ENCODE measurements at regions not wholly inside any gene's neighbourhood (a gene's known extent, or its start where the extent isn't known, plus 50 kb on each side); places are given as distances from the start of the nearest gene placed in this dataset.

GRCh38 chr6:112475083-112475482, 128.0 kb downstream of the RFPL4B start (continued):
- TF ChIP-seq USF2 (IDR thresholded peaks at IDR 0.05; ENCODE audit: borderline replicate concordance, low read depth, low read length) (no peak), EP300 (IDR thresholded peaks at IDR 0.05; ENCODE audit: borderline replicate concordance in 1 of 2, low read depth in 1 of 2, low read length in 1 of 2) (no peak), RCOR1 (IDR thresholded peaks at IDR 0.05; ENCODE audit: low read length) (no peak), MEF2A (IDR thresholded peaks at IDR 0.05; ENCODE audit: borderline replicate concordance, low read depth) (no peak), FOXM1 (IDR thresholded peaks at IDR 0.05; ENCODE audit: low read depth) (no peak), CTCF (IDR thresholded peaks at IDR 0.05) (no peak), ELF1 (IDR thresholded peaks at IDR 0.05) (no peak)

GRCh38 chr6:112477125-112477524, 130.0 kb downstream of the RFPL4B start:
- H3K4me3 ChIP-seq (ENCODE audit: low read depth in 2 of 2, low read length in 1 of 2), result no peak overlapping the region
- no peak overlapping the region for H3K4me2 ChIP-seq
- 81% methylated on average over 5 of the region's 5 CpGs for WGBS (ENCODE audit: low lambda C conversion rate)
- peak overlapping the region in 1 of 2 experiments; percentile 87; a peak in 1 of 4 replicates for H3K27ac ChIP-seq (ENCODE audit: low read depth in 2 of 2, low read length in 1 of 2)
- no peak overlapping the region for H3K9ac ChIP-seq
- TF ChIP-seq MAX (IDR thresholded peaks at IDR 0.05; ENCODE audit: low read depth), result no peak
- TF ChIP-seq MXI1 (IDR thresholded peaks at IDR 0.05; ENCODE audit: low read depth, low read length), result no peak
- no peak for TF ChIP-seq MEF2A (IDR thresholded peaks at IDR 0.05; ENCODE audit: borderline replicate concordance, low read depth)
- no peak for TF ChIP-seq POLR2AphosphoS5 (IDR thresholded peaks at IDR 0.05; ENCODE audit: low read depth, low read length)
- TF ChIP-seq USF1 (IDR thresholded peaks at IDR 0.05; ENCODE audit: borderline replicate concordance, low read depth), result no peak
- no peak for TF ChIP-seq REST (IDR thresholded peaks at IDR 0.05; ENCODE audit: low read depth, low read length)
- TF ChIP-seq TCF12 (IDR thresholded peaks at IDR 0.05), result no peak
- TF ChIP-seq YY1 (IDR thresholded peaks at IDR 0.05; ENCODE audit: low read depth), result no peak
- no peak for TF ChIP-seq ZBTB33 (IDR thresholded peaks at IDR 0.05; ENCODE audit: borderline replicate concordance, low read depth)
- no peak for TF ChIP-seq NRF1 (IDR thresholded peaks at IDR 0.05; ENCODE audit: low read depth, low read length)
- TF ChIP-seq JUND (IDR thresholded peaks at IDR 0.05), result no peak
- no peak for TF ChIP-seq CTCF (IDR thresholded peaks at IDR 0.05)
- H3K36me3 ChIP-seq (replicated peaks in 1 of 2; ENCODE audit: control insufficient read depth in 1 of 2, insufficient read depth in 2 of 2, low read length in 1 of 2), result no peaks in the 10 kb centered on the region
- no peaks in the 10 kb centered on the region for H3K79me2 ChIP-seq (ENCODE audit: insufficient read depth)
- CTCF ChIA-PET, result no interaction called here
- no peaks in the 10 kb centered on the region for H3K9me2 ChIP-seq
- POLR2A ChIA-PET, result no interaction called here
- H3K27me3 ChIP-seq (ENCODE audit: insufficient read depth), result no peaks in the 10 kb centered on the region
- H4K20me1 ChIP-seq (ENCODE audit: insufficient read depth), result no peaks in the 10 kb centered on the region
- no peaks in the 10 kb centered on the region for H3K4me1 ChIP-seq (ENCODE audit: control insufficient read depth in 1 of 2, insufficient read depth in 2 of 2, low read depth in 1 of 2, low read length in 1 of 2)
- no peaks in the 10 kb centered on the region for H3K9me3 ChIP-seq
- H2AFZ ChIP-seq (ENCODE audit: low read depth), result no peak overlapping the region
- DNase-seq, result no peak
- H3F3A ChIP-seq (replicated peaks; ENCODE audit: insufficient read depth), result peaks cover 7% of the 10 kb centered on the region

Measured in SK-N-SH (cell line).